ENCODE measurements at regions not wholly inside any gene's neighbourhood (a gene's known extent, or its start where the extent isn't known, plus 50 kb on each side); places are given as distances from the start of the nearest gene placed in this dataset.
"Not testable (repeated sequence)": the region's sequence is repeated elsewhere in the genome, so short reads cannot be mapped to it uniquely, and the experiment has no call there.

GRCh38 chr7:46753662-46754061 lies 828.2 kb downstream of the TNS3 start:
- H3K27ac ChIP-seq = peak overlapping the region; percentile 61 to 71
- no peak for DNase-seq
- intact Hi-C loops (cut with DNase I; ENCODE audit: low total_unique reads) = no loop called here
- H3K9me3 ChIP-seq = no peaks in the 10 kb centered on the region
- H3K4me3 ChIP-seq = no peak overlapping the region
- no peaks in the 10 kb centered on the region for H3K27me3 ChIP-seq
- no peaks in the 10 kb centered on the region for H3K4me1 ChIP-seq
- no peaks in the 10 kb centered on the region for H3K36me3 ChIP-seq
- TF ChIP-seq POLR2A (IDR thresholded peaks at IDR 0.05) (no peak), CTCF (IDR thresholded peaks at IDR 0.05) (no peak)

GRCh38 chr7:46752881-46753366 lies 829.0 kb downstream of the TNS3 start:
- H3K27ac ChIP-seq = peak overlapping the region; percentile 61 to 71
- intact Hi-C loops (cut with DNase I; ENCODE audit: low total_unique reads) = no loop called here

DNA sequence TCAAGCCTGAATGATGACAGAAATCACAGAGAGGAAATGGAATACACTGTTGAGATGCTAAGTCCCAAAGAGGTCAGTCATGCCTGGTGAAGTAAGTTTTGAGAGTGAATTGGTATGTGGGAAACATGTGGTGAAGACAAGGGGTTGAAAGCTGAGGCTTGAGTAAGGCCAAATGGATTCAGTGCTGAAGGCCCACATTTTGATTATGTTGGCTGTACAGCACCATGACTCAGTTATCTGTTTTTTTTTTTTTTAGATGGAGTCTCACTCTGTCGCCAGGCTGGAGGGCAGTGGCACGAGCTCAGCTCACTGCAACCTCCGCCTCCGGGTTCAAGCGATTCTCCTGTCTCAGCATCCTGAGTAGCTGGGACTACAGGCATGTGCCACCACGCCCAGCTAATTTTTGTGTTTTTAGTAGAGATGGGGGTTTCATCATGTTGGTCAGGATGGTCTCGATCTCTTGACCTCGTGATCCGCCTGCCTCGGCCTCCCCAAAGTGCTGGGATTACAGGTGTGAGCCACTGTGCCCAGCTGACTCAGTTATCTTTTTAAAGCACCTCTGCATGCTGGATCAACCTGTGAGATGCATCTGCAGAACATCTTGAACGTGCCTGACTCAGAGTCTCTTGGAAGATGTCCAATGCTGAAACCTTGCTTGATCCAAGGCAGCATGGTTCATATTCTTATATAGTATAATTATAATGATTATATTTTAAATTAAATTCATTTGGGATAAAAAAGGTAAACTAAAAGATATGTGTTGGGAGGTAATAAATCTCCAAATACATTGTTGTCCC lies 829.8 kb downstream of the TNS3 start:
- DNase-seq = peak in 1 of 2 donors; percentile 62
- H3K27me3 ChIP-seq; H3K9me3 ChIP-seq; H3K4me3 ChIP-seq; H3K4me1 ChIP-seq; intact Hi-C loops (cut with DNase I; ENCODE audit: low total_unique reads); H3K36me3 ChIP-seq: not testable (repeated sequence)
- H3K27ac ChIP-seq = peak overlapping the region; percentile 61 to 71

More at GRCh38 chr7:46752881-46753366, 829.0 kb downstream of the TNS3 start:
- TF ChIP-seq CTCF (IDR thresholded peaks at IDR 0.05) = no peak
- no peak for TF ChIP-seq POLR2A (IDR thresholded peaks at IDR 0.05)
- DNase-seq = peak in 1 of 2 donors; percentile 28
- H3K27me3 ChIP-seq = no peaks in the 10 kb centered on the region
- H3K36me3 ChIP-seq = no peaks in the 10 kb centered on the region
- H3K4me3 ChIP-seq = no peak overlapping the region
- H3K4me1 ChIP-seq = no peaks in the 10 kb centered on the region
- H3K9me3 ChIP-seq = no peaks in the 10 kb centered on the region

GRCh38 chr7:46751471-46751870 lies 830.4 kb upstream of the IGFBP3 start:
- intact Hi-C loops (cut with DNase I; ENCODE audit: low total_unique reads) = no loop called here
- no peaks in the 10 kb centered on the region for H3K4me1 ChIP-seq
- H3K27ac ChIP-seq = peak overlapping the region in 1 of 2 donors; percentile 71
- H3K36me3 ChIP-seq = no peaks in the 10 kb centered on the region
- no peaks in the 10 kb centered on the region for H3K27me3 ChIP-seq
- TF ChIP-seq CTCF (IDR thresholded peaks at IDR 0.05) (no peak), POLR2A (IDR thresholded peaks at IDR 0.05) (no peak)
- no peak for DNase-seq
- H3K9me3 ChIP-seq = no peaks in the 10 kb centered on the region
- H3K4me3 ChIP-seq = no peak overlapping the region

DNA sequence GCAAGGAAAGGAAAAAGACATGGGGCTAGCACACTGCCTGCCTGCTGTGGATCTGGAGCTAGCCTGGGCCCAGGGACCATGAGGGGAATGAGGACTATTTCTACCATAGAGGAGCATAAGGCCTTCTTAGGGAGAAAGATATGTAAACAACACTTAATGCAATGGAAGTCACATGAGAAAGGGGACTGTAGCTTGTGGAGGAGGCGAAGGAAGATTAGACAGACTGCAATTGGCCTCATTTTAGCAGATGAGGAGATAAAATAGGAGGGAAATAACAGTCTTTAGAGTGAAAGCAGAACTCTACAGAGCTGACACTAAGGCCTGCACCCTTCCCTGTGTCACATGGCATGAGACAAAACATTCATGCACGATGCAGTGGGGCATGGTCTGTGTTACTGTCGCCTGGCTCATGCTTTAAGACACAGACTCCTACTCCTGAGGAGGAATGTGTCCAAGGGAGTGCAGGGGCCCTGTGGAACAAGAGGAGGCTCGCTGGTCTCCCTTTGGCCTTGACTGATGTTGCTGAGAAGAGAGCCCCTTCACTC lies 829.3 kb upstream of the IGFBP3 start:
- intact Hi-C loops (cut with DNase I; ENCODE audit: low total_unique reads) = no loop called here
- DNase-seq = no peak
- H3K4me1 ChIP-seq = no peaks in the 10 kb centered on the region
- H3K27me3 ChIP-seq = no peaks in the 10 kb centered on the region
- H3K36me3 ChIP-seq = no peaks in the 10 kb centered on the region
- H3K9me3 ChIP-seq = no peaks in the 10 kb centered on the region
- no peak for TF ChIP-seq POLR2A (IDR thresholded peaks at IDR 0.05)
- TF ChIP-seq CTCF (IDR thresholded peaks at IDR 0.05) = no peak
- peak overlapping the region; percentile 23 to 50 for H3K27ac ChIP-seq
- no peak overlapping the region for H3K4me3 ChIP-seq
